Endothelial cell of umbilical vein (primary cell): ENCODE measurements at regions not wholly inside any gene's neighbourhood (a gene's known extent, or its start where the extent isn't known, plus 50 kb on each side); places are given as distances from the start of the nearest gene placed in this dataset.

Experiments used
- BruUV-seq: library from RNA; stranded (reverse); fragments of 400-500 nt; replicated peaks from 2 replicates; lab custom pipeline; 2021; lab: Mats Ljungman, UMichigan
- CTCF ChIA-PET: fragments of 300-600, 350-600 bp; sonication (Branson Sonifier 250); formaldehyde crosslinking; loops from one replicate; lab custom pipeline; 2021; ENCODE audit warnings: antibody characterized with exemption, inconsistent platforms; lab: Charles Lee
- POLR2A ChIA-PET: fragments of 300-600, 350-600 bp; sonication (Branson Sonifier 250); formaldehyde crosslinking; loops from one replicate; lab custom pipeline; 2021; ENCODE audit warnings: antibody characterized with exemption, inconsistent platforms; lab: Charles Lee
- DNase-seq: peaks from one replicate; pipeline ENCODE4 v3.0.0-alpha.2; 2011; ENCODE audit warnings: low read depth, low spot score
- FAIRE-seq: peaks from 2 replicates; lab custom pipeline; 2011; peaks lifted over from hg19 to GRCh38; lab: Jason Lieb, UNC
- H2AFZ ChIP-seq: 2 replicates; pipeline ENCODE4 v1.6.0; 2012; ENCODE audit warnings: low read depth, low read length, control low read depth, inconsistent platforms
- H3K27ac ChIP-seq: 2 replicates; pipeline ENCODE4 v1.5.1; 2011; ENCODE audit warnings: low read depth, mild to moderate bottlenecking, control low read depth, low read length, moderate library complexity; ENCODE audit not compliant: insufficient read depth
- H3K27me3 ChIP-seq, 2 experiments: 2 replicates each; pipeline versions ENCODE4 v1.6.0 to v1.6.1; 2011; ENCODE audit warnings: low read length in 2 of 2, mixed read lengths in 1 of 2; ENCODE audit not compliant: control insufficient read depth in 2 of 2, insufficient read depth in 2 of 2
- H3K36me3 ChIP-seq, 2 experiments: 2 replicates in 1 of 2; 3 replicates in 1 of 2; pipeline ENCODE4 v1.5.1; 2011; ENCODE audit warnings: low read length in 2 of 2, mild to moderate bottlenecking in 1 of 2, moderate library complexity in 1 of 2; ENCODE audit not compliant: control insufficient read depth in 2 of 2, insufficient read depth in 2 of 2; ENCODE audit errors: extremely low read depth in 1 of 2
- H3K4me1 ChIP-seq: 3 replicates; pipeline ENCODE4 v1.5.1; 2011; ENCODE audit warnings: mild to moderate bottlenecking, low read length; ENCODE audit not compliant: control insufficient read depth, insufficient read depth; ENCODE audit errors: extremely low read depth
- H3K4me2 ChIP-seq: 2 replicates; pipeline ENCODE4 v1.6.1; 2011; ENCODE audit warnings: low read length, control low read depth, mixed read lengths; ENCODE audit not compliant: insufficient read depth
- H3K4me3 ChIP-seq, 3 experiments: fragments of 200-600 bp in 1 of 3; sonication (generic), shearing (Covaris generic) in 1 of 3; replicated peaks in 1 of 3; 2 replicates each; pipeline ENCODE4 v1.5.1; 2011 to 2016; ENCODE audit warnings: control low read depth in 3 of 3, low read length in 3 of 3, mild to moderate bottlenecking in 2 of 3, inconsistent platforms in 1 of 3, low read depth in 1 of 3, moderate library complexity in 1 of 3; ENCODE audit not compliant: insufficient read depth in 1 of 3
- H3K79me2 ChIP-seq: 2 replicates; pipeline ENCODE4 v1.6.0; 2012; ENCODE audit warnings: low read length, inconsistent platforms; ENCODE audit not compliant: control insufficient read depth, insufficient read depth
- H3K9ac ChIP-seq: replicated peaks from 2 replicates; pipeline ENCODE3; 2011; ENCODE audit warnings: low read length, control low read depth; ENCODE audit not compliant: insufficient read depth; ENCODE audit errors: extremely low read depth
- H3K9me1 ChIP-seq: replicated peaks from 3 replicates; pipeline ENCODE4 v1.6.0; 2011; ENCODE audit warnings: mild to moderate bottlenecking, low read length; ENCODE audit not compliant: control insufficient read depth, insufficient read depth; ENCODE audit errors: extremely low read depth
- H3K9me3 ChIP-seq: replicated peaks from 2 replicates; pipeline ENCODE4 v1.5.1; 2012; ENCODE audit warnings: low read length, inconsistent platforms; ENCODE audit not compliant: control insufficient read depth, insufficient read depth
- H4K20me1 ChIP-seq: replicated peaks from 2 replicates; pipeline ENCODE3; 2011; ENCODE audit warnings: mild to moderate bottlenecking, low read length; ENCODE audit not compliant: control insufficient read depth, insufficient read depth; ENCODE audit errors: extremely low read depth
- EZH2 ChIP-seq: IDR thresholded peaks from 2 replicates; pipeline ENCODE4 v1.6.1; 2012; ENCODE audit warnings: borderline replicate concordance, low read depth, mild to moderate bottlenecking, moderate library complexity, low read length, inconsistent platforms; ENCODE audit not compliant: severe bottlenecking
- GATA2 ChIP-seq: IDR thresholded peaks from 2 replicates; pipeline ENCODE4 v1.7.0; 2011; ENCODE audit warnings: low read depth, mild to moderate bottlenecking, moderate library complexity, mixed read lengths, low read length; ENCODE audit not compliant: insufficient read length, insufficient read depth
- JUN ChIP-seq: IDR thresholded peaks from 2 replicates; pipeline ENCODE4 v1.6.1; 2011; ENCODE audit warnings: borderline replicate concordance, low read depth; ENCODE audit not compliant: insufficient read length, insufficient read depth
- MYC ChIP-seq: IDR thresholded peaks from one replicate; pipeline ENCODE4 v1.6.1; 2011; ENCODE audit warnings: mild to moderate bottlenecking, low read depth, low read length
- POLR2A ChIP-seq: IDR thresholded peaks from 2 replicates; pipeline ENCODE4 v1.6.1; 2012; ENCODE audit warnings: low read depth, mild to moderate bottlenecking, control low read depth, low read length
- POLR2AphosphoS5 ChIP-seq: IDR thresholded peaks from 2 replicates; pipeline ENCODE4 v1.6.1; 2012; ENCODE audit warnings: low read depth, mild to moderate bottlenecking, control low read depth, low read length, moderate library complexity; ENCODE audit not compliant: insufficient read depth
- dilution Hi-C: fragments of 300-500 bp; cut with MboI; formaldehyde crosslinking; loops from one replicate; pipeline ENCODE4 v1.15.0; 2019; ENCODE audit warnings: low sequenced_read_pairs; ENCODE audit not compliant: extremely low pct_ligation_motif_present
- intact Hi-C: fragments of 100-400 bp; cut with micrococcal nuclease; formaldehyde crosslinking; loops from one replicate; pipeline ENCODE4 v1.10.0; 2022
- TF ChIP-seq, protein P1 (sequence below), 2 donors: IDR thresholded peaks; 1 replicate in 1 of 2; 2 replicates in 1 of 2; pipeline ENCODE4 v1.5.1; 2011; ENCODE audit warnings: low read length in 2 of 2, mild to moderate bottlenecking in 2 of 2, moderate library complexity in 2 of 2, control low read depth in 1 of 2, inconsistent platforms in 1 of 2, low read depth in 1 of 2; ENCODE audit not compliant: insufficient read depth in 1 of 2; ENCODE audit errors: extremely low read depth in 1 of 2

DNA sequence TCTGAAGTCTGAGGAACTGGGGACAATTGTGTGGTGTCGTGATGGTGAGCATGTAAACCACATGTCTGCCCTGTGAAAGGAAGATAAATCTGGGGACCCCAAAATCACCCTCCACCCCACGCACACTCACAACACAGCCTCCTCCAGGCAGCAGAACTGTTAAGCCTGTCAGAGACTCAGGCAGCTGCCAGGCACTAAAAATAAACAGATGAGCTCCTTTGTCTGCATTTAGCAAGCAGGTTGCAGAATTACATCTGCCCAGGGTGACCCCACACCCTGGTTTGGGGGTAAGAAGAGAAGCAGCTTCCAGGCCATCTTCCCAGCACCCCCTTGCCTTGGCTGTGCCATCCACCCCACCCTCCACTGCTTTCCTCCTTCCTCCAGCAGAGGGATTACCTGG is 119.1 kb upstream of the RUNX3 start:
- CTCF ChIA-PET, result interaction anchor here (0.6 kb wide), 1 partner anchor 12 kb away, joined by 3 read pairs; no protein-coding TSS in a partner anchor
- no peak for FAIRE-seq
- dilution Hi-C loops, result loop anchor here (10.0 kb wide), 1 partner anchor 64 kb away; no protein-coding TSS in a partner anchor

DNA sequence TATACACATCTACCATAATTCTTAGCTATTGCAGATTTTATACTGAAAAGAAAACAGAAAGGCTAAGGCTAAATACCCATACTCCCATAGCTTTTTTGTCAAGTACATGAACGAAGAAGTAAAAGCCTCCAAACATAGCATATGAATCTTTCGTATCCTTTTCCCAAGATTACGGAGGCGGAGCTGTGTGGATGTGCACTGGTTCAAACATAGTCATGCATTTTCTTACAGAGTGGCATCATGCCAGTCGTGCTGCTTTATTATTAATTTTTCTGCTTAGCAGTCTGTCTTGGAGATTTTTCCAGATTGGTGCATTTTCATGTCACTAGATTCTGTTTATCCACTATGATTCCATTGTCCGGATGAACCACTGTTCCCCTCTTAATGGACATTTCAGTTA is 118.7 kb upstream of the RUNX3 start:
- Histone ChIP-seq H3K9me3 (no peaks in the 10 kb centered on the region), H3K79me2 (no peaks in the 10 kb centered on the region), H3K27me3 (no peaks in the 10 kb centered on the region), H3K9ac (no peak overlapping the region), H3K4me2 (no peak overlapping the region), H3K27ac (no peak overlapping the region), H3K4me1 (no peaks in the 10 kb centered on the region), H2AFZ (no peak overlapping the region), H3K36me3 (no peaks in the 10 kb centered on the region), H3K4me3 (no peak overlapping the region), H3K9me1 (no peaks in the 10 kb centered on the region), H4K20me1 (no peaks in the 10 kb centered on the region)
- ChIA-PET POLR2A (no interaction called here), CTCF (no interaction called here)
- DNase-seq (no peak), FAIRE-seq (no peak)
- no TSS peak for BruUV-seq
- intact Hi-C loops, result no loop called here
- TF ChIP-seq, protein P1, sequence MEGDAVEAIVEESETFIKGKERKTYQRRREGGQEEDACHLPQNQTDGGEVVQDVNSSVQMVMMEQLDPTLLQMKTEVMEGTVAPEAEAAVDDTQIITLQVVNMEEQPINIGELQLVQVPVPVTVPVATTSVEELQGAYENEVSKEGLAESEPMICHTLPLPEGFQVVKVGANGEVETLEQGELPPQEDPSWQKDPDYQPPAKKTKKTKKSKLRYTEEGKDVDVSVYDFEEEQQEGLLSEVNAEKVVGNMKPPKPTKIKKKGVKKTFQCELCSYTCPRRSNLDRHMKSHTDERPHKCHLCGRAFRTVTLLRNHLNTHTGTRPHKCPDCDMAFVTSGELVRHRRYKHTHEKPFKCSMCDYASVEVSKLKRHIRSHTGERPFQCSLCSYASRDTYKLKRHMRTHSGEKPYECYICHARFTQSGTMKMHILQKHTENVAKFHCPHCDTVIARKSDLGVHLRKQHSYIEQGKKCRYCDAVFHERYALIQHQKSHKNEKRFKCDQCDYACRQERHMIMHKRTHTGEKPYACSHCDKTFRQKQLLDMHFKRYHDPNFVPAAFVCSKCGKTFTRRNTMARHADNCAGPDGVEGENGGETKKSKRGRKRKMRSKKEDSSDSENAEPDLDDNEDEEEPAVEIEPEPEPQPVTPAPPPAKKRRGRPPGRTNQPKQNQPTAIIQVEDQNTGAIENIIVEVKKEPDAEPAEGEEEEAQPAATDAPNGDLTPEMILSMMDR (IDR thresholded peaks at IDR 0.05; ENCODE audit: extremely low read depth in 1 of 2, insufficient read depth in 1 of 2, low read depth in 1 of 2, low read length in 2 of 2), result no peak
- TF ChIP-seq POLR2AphosphoS5 (no peak), GATA2 (no peak), JUN (no peak), EZH2 (no peak)
- dilution Hi-C loops, result loop anchor here (10.0 kb wide), 1 partner anchor 64 kb away; no protein-coding TSS in a partner anchor

More for the DNA sequence above, 119.1 kb upstream of the RUNX3 start:
- intact Hi-C loops, result no loop called here
- Histone ChIP-seq H3K4me2 (no peak overlapping the region), H3K4me3 (no peak overlapping the region), H4K20me1 (no peaks in the 10 kb centered on the region), H3K9me1 (no peaks in the 10 kb centered on the region), H3K9ac (no peak overlapping the region), H3K27me3 (no peaks in the 10 kb centered on the region), H3K9me3 (no peaks in the 10 kb centered on the region), H3K79me2 (no peaks in the 10 kb centered on the region), H2AFZ (no peak overlapping the region), H3K27ac (no peak overlapping the region), H3K36me3 (no peaks in the 10 kb centered on the region), H3K4me1 (no peaks in the 10 kb centered on the region)
- no peak for DNase-seq
- POLR2A ChIA-PET, result no interaction called here
- TF ChIP-seq JUN, result no peak
- TF ChIP-seq POLR2AphosphoS5, result no peak
- TF ChIP-seq MYC, result no peak
- no peak for TF ChIP-seq POLR2A
- BruUV-seq, result no TSS peak
